Erythroblast (primary cell): ENCODE measurements at regions not wholly inside any gene's neighbourhood (a gene's known extent, or its start where the extent isn't known, plus 50 kb on each side); places are given as distances from the start of the nearest gene placed in this dataset.

Experiments used
- DNase-seq, 2 experiments: peaks; one replicate each; lab custom pipeline; 2025; lab: John Stamatoyannopoulos, UW
- GATA1 ChIP-seq: IDR thresholded peaks from 2 replicates; pipeline ENCODE4 v1.6.1; 2011; ENCODE audit warnings: low read depth, mild to moderate bottlenecking, control low read depth, low read length, moderate library complexity
- POLR2A ChIP-seq: IDR thresholded peaks from 2 replicates; pipeline ENCODE4 v1.6.1; 2011; ENCODE audit warnings: mild to moderate bottlenecking, low read length

GRCh38 chr10:36681751-36682632 lies 443.4 kb upstream of the ANKRD30A start:
- TF ChIP-seq GATA1, result no peak
- no peak for TF ChIP-seq POLR2A
- no peak for DNase-seq

- TF ChIP-seq POLR2A, result no peak
- no peak for TF ChIP-seq GATA1
- DNase-seq, result no peak
Measured at GRCh38 chr10:36679554-36679953, 445.8 kb upstream of the ANKRD30A start.

GRCh38 chr10:36677431-36677768 lies 448.0 kb upstream of the ANKRD30A start:
- no peak for DNase-seq
- no peak for TF ChIP-seq POLR2A
- no peak for TF ChIP-seq GATA1

- no peak for DNase-seq
- TF ChIP-seq POLR2A (no peak), GATA1 (no peak)
Measured at GRCh38 chr10:36676756-36677430, 448.5 kb upstream of the ANKRD30A start.

GRCh38 chr10:36676321-36676720 lies 449.1 kb upstream of the ANKRD30A start:
- no peak for DNase-seq
- TF ChIP-seq GATA1 (no peak), POLR2A (no peak)

- DNase-seq, result no peak
- no peak for TF ChIP-seq POLR2A
Measured at GRCh38 chr10:36675458-36675880, 449.9 kb upstream of the ANKRD30A start.

- DNase-seq, result no peak
Measured at GRCh38 chr10:36671607-36672006, 453.8 kb upstream of the ANKRD30A start.

GRCh38 chr10:36670621-36671402 lies 454.6 kb upstream of the ANKRD30A start:
- DNase-seq, result no peak
- no peak for TF ChIP-seq POLR2A
- no peak for TF ChIP-seq GATA1

More at GRCh38 chr10:36671607-36672006, 453.8 kb upstream of the ANKRD30A start:
- no peak for TF ChIP-seq GATA1
- TF ChIP-seq POLR2A, result no peak

- TF ChIP-seq POLR2A (no peak), GATA1 (no peak)
- DNase-seq, result no peak
Measured at GRCh38 chr10:36669615-36670352, 455.6 kb upstream of the ANKRD30A start.

GRCh38 chr10:36666451-36666850 lies 458.9 kb upstream of the ANKRD30A start:
- TF ChIP-seq POLR2A (no peak), GATA1 (no peak)

GRCh38 chr10:36662571-36662970 lies 462.8 kb upstream of the ANKRD30A start:
- DNase-seq, result no peak
- TF ChIP-seq GATA1, result no peak

More at GRCh38 chr10:36666451-36666850, 458.9 kb upstream of the ANKRD30A start:
- DNase-seq, result no peak

GRCh38 chr10:36650274-36650673 lies 475.1 kb upstream of the ANKRD30A start:
- TF ChIP-seq GATA1 (no peak), POLR2A (no peak)
- DNase-seq, result no peak

- no peak for DNase-seq
- TF ChIP-seq POLR2A (no peak), GATA1 (no peak)
Measured at GRCh38 chr10:36647540-36647939, 477.9 kb upstream of the ANKRD30A start.

- DNase-seq, result no peak
- TF ChIP-seq GATA1 (no peak), POLR2A (no peak)
Measured at GRCh38 chr10:36640626-36641025, 484.8 kb upstream of the ANKRD30A start.
